HCT116 (cell line): ENCODE measurements at regions not wholly inside any gene's neighbourhood (a gene's known extent, or its start where the extent isn't known, plus 50 kb on each side); places are given as distances from the start of the nearest gene placed in this dataset.

Source experiments
- CBX3 ChIP-seq: IDR thresholded peaks from 2 replicates; pipeline ENCODE4 v1.6.1; 2012; ENCODE audit warnings: low read depth
- ELF1 ChIP-seq: IDR thresholded peaks from 2 replicates; pipeline ENCODE4 v1.6.1; 2012; ENCODE audit warnings: low read depth, borderline replicate concordance
- EZH2 ChIP-seq: fragments of 200-600 bp; sonication (generic); IDR thresholded peaks from 2 replicates; pipeline ENCODE4 v1.6.1; 2017; ENCODE audit warnings: antibody characterized with exemption, mixed run types
- MAX ChIP-seq: IDR thresholded peaks from 2 replicates; pipeline ENCODE4 v1.6.1; 2012
- POLR2AphosphoS5 ChIP-seq: IDR thresholded peaks from 2 replicates; pipeline ENCODE4 v1.6.1; 2011; ENCODE audit warnings: mild to moderate bottlenecking, low read depth, low read length, moderate library complexity
- REST ChIP-seq: IDR thresholded peaks from 2 replicates; pipeline ENCODE4 v1.6.1; 2012; ENCODE audit warnings: low read depth
- SRF ChIP-seq: IDR thresholded peaks from 2 replicates; pipeline ENCODE4 v1.6.1; 2012; ENCODE audit warnings: low read depth
- TCF7L2 ChIP-seq: IDR thresholded peaks from 2 replicates; pipeline ENCODE4 v1.7.0; 2011; ENCODE audit warnings: borderline replicate concordance, inconsistent platforms; ENCODE audit not compliant: insufficient read depth, insufficient read length; ENCODE audit errors: extremely low read depth
- TF ChIP-seq, protein P1 (sequence below): IDR thresholded peaks from 2 replicates; pipeline ENCODE4 v1.6.1; 2011; ENCODE audit warnings: mild to moderate bottlenecking, low read length, moderate library complexity; ENCODE audit not compliant: insufficient replicate concordance; ENCODE audit errors: extremely low read depth
- TF ChIP-seq, protein P2 (sequence below), 3 experiments: fragments of 200-600 bp in 1 of 3; sonication (generic) in 1 of 3; IDR thresholded peaks in 2 of 3; conservative IDR thresholded peaks in 1 of 3; 2 replicates each; pipeline ENCODE4 v1.5.1; 2012 to 2017; ENCODE audit warnings: low read depth in 2 of 3, low read length in 2 of 3, antibody characterized with exemption in 1 of 3, borderline replicate concordance in 1 of 3, control low read depth in 1 of 3, mild to moderate bottlenecking in 1 of 3, mixed read lengths in 1 of 3, mixed run types in 1 of 3, moderate library complexity in 1 of 3; ENCODE audit not compliant: insufficient read depth in 1 of 3
- TF ChIP-seq, protein P3 (sequence below): IDR thresholded peaks from 2 replicates; pipeline ENCODE4 v1.6.1; 2012

GRCh38 chr6:21739838-21740237, 146.3 kb downstream of the SOX4 start:
- TF ChIP-seq MAX, result no peak
- TF ChIP-seq, protein P1, sequence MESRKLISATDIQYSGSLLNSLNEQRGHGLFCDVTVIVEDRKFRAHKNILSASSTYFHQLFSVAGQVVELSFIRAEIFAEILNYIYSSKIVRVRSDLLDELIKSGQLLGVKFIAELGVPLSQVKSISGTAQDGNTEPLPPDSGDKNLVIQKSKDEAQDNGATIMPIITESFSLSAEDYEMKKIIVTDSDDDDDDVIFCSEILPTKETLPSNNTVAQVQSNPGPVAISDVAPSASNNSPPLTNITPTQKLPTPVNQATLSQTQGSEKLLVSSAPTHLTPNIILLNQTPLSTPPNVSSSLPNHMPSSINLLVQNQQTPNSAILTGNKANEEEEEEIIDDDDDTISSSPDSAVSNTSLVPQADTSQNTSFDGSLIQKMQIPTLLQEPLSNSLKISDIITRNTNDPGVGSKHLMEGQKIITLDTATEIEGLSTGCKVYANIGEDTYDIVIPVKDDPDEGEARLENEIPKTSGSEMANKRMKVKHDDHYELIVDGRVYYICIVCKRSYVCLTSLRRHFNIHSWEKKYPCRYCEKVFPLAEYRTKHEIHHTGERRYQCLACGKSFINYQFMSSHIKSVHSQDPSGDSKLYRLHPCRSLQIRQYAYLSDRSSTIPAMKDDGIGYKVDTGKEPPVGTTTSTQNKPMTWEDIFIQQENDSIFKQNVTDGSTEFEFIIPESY, result no peak
- TF ChIP-seq, protein P2, sequence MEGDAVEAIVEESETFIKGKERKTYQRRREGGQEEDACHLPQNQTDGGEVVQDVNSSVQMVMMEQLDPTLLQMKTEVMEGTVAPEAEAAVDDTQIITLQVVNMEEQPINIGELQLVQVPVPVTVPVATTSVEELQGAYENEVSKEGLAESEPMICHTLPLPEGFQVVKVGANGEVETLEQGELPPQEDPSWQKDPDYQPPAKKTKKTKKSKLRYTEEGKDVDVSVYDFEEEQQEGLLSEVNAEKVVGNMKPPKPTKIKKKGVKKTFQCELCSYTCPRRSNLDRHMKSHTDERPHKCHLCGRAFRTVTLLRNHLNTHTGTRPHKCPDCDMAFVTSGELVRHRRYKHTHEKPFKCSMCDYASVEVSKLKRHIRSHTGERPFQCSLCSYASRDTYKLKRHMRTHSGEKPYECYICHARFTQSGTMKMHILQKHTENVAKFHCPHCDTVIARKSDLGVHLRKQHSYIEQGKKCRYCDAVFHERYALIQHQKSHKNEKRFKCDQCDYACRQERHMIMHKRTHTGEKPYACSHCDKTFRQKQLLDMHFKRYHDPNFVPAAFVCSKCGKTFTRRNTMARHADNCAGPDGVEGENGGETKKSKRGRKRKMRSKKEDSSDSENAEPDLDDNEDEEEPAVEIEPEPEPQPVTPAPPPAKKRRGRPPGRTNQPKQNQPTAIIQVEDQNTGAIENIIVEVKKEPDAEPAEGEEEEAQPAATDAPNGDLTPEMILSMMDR (IDR thresholded peaks at IDR 0.05 in 2 of 3, conservative IDR thresholded peaks at IDR 0.05 in 1 of 3; ENCODE audit: borderline replicate concordance in 1 of 3, insufficient read depth in 1 of 3, low read depth in 2 of 3, low read length in 2 of 3), result no peak
- TF ChIP-seq EZH2, result no peak
- TF ChIP-seq, protein P3, sequence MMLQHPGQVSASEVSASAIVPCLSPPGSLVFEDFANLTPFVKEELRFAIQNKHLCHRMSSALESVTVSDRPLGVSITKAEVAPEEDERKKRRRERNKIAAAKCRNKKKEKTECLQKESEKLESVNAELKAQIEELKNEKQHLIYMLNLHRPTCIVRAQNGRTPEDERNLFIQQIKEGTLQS, result no peak
- no peak for TF ChIP-seq TCF7L2
- TF ChIP-seq CBX3, result no peak
- TF ChIP-seq ELF1, result no peak
- no peak for TF ChIP-seq SRF
- no peak for TF ChIP-seq REST
- TF ChIP-seq POLR2AphosphoS5, result no peak
